ENCODE measurements at regions not wholly inside any gene's neighbourhood (a gene's known extent, or its start where the extent isn't known, plus 50 kb on each side); places are given as distances from the start of the nearest gene placed in this dataset.

GRCh38 chr2:158049129-158049855 is 52.4 kb upstream of the UPP2 start:
- DNase-seq = no peak
- intact Hi-C loops (cut with DNase I) = no loop called here

DNA sequence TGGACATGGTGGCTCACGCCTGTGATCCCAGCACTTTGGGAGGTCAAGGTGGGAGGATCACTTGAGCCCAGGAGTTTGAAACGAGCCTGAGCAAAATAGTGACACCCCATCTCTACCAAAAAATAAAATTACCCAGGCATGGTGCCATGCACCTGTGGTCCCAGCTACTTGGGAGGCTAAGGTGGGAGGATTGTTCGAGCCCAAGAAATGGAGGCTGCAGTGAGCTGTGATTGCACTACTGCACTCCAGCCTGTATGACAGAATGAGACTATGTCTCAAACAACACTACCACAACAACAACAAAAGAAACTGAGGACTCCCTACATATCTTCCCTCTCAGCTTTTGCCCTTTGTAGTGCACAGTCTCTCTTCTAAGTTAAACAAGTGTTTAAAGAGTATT is 53.3 kb upstream of the UPP2 start:
- no peak for DNase-seq
- intact Hi-C loops (cut with DNase I) = no loop called here

- DNase-seq = no peak
Observed at GRCh38 chr2:158047156-158047611, 54.5 kb upstream of the UPP2 start.

DNA sequence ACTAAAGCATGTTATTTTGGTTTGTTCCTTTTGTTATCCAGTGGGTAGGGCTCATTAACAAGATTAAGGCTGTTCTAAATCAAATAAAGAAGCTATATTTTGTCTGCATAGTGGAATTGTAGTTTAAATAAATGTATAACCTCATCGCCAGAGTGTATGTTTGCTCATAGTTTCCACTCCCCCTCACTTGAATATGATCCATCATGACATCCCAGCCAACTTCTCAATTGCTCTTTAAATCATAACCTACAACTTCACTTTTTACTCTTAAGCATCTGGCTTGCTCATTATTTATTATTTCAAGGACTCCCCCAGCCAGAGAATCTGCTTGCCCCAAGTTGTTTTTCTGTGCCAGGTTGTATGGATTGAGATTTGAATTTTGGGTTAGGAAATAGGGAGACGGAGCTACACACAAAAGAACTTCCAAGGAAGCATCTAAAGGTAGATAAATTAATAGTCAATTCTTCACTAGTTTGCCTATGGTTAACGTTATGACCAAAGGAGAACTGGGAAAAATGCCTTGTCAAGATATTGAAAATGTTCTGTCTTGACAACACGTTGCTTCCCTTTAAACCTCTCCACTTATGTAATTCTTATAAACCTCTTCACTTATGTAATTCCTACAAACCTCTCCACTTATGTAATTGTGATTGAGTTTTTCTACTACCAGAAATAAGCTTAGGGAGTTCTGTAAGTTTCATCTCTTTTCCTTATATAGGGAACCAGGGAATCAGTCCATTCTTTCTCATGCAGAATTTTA is 55.4 kb upstream of the UPP2 start:
- no peak for DNase-seq

More at GRCh38 chr2:158047156-158047611, 54.5 kb upstream of the UPP2 start:
- intact Hi-C loops (cut with DNase I) = no loop called here

DNA sequence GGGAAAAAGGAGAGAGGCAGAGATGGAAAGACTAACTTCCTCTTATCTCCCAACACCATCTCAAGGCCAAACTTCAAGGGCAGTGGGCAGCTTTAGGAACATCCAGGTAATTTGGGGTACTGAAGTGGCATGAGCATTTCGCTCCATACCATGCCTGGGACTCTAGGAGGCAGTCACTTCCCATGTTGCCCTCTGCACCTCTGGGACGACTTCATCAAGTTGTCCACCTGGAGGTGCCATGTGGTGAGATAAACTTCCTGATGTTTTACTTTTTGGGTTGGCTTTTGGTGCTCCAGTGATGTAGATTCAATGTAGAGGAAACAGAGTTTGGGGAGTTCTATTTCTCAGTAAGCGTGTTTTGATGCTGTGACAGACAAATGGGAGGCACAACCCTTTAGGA is 56.3 kb upstream of the UPP2 start:
- no peak for DNase-seq
- intact Hi-C loops (cut with DNase I) = no loop called here

More for the DNA sequence above, 55.4 kb upstream of the UPP2 start:
- intact Hi-C loops (cut with DNase I) = no loop called here

GRCh38 chr2:158043181-158043948 is 58.3 kb upstream of the UPP2 start:
- intact Hi-C loops (cut with DNase I) = no loop called here
- no peak for DNase-seq

GRCh38 chr2:158042666-158043065 is 59.0 kb upstream of the UPP2 start:
- no peak for DNase-seq
- intact Hi-C loops (cut with DNase I) = no loop called here

GRCh38 chr2:158042245-158042644 is 59.4 kb upstream of the UPP2 start:
- DNase-seq = no peak
- intact Hi-C loops (cut with DNase I) = no loop called here

DNA sequence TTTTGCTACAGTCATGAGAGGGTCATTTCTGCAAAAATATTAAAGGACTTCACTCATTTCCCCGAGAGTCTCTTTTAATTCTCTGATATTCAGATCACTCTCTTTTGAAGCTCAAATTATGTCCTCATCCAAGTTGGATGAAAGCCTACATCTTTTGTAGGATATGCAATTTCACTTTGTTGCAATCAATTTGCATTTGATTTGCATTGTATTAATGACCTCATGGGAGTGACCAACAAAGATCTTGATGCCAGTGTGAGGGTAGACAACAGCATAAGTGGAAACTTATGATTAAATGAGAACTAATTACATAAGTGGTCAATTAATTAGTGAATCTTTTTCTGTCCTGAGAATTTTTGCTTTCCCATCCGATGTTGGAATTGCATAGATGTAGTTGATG is 60.3 kb upstream of the UPP2 start:
- intact Hi-C loops (cut with DNase I) = no loop called here
- no peak for DNase-seq

- intact Hi-C loops (cut with DNase I) = no loop called here
Observed at GRCh38 chr2:158038901-158039300, 62.8 kb upstream of the UPP2 start.

GRCh38 chr2:158034198-158034866 is 67.3 kb upstream of the UPP2 start:
- no peak for DNase-seq
- intact Hi-C loops (cut with DNase I) = no loop called here

More at GRCh38 chr2:158038901-158039300, 62.8 kb upstream of the UPP2 start:
- no peak for DNase-seq

GRCh38 chr2:158031371-158031770 is 70.3 kb upstream of the UPP2 start:
- intact Hi-C loops (cut with DNase I) = no loop called here
- no peak for DNase-seq

- no peak for DNase-seq
- intact Hi-C loops (cut with DNase I) = loop anchor here (2.0 kb wide), 1 partner anchor 729 kb away; no protein-coding TSS in a partner anchor
Observed at GRCh38 chr2:158025255-158025996, 76.2 kb upstream of the UPP2 start.

DNA sequence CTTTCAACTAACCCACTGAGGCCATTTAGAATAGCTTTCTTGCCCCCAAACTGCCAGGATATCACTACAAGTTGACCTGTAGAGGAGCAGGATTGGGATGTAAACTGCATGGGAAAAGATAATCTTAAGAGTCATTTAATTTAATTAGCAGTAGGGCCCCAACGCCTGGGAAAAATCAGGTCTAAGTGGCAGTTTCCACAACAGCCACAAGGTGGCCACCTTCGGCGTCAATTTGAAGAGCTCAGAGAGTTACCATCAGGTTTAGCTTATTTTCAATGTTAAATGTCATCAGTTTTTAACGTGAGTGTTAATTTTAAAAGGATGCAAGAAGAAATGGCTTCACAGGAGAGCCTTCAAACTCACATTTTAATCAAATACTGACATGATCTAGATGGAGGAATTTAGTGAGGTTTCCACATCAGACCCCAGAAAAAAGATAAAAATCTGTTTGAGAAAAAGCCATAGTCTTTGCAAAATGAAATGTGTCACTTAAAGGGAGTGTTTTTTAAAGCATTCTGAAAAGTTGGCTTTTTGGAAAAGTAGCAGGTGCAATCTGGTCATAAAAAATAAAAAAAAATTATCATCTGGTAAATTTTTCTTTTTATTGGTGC is 77.3 kb upstream of the UPP2 start:
- intact Hi-C loops (cut with DNase I) = loop anchor here (2.0 kb wide), 1 partner anchor 730 kb away; no protein-coding TSS in a partner anchor
- peak in 9 of 10 donors; percentile 43 to 91 (median 60) for DNase-seq

DNA sequence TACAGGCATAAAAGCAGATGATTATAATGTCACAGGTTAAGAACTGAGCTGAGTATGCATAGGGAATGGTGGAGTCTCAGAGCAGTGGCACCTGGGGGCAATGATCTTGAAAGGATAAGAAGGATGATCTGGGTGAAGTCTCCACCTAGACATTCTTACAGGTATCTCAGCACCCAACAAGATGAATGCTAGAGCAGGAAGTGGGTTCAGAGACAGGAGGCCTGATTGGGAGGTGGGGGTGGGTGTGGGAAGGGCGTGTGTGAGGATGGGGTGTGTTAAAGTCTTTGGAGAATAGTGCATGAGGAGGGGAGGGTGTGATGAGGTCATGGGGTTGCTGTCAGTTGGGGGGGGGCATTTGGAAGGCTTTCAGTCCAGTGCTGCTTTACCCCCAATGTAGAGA is 78.8 kb upstream of the UPP2 start:
- intact Hi-C loops (cut with DNase I) = no loop called here

GRCh38 chr2:158021226-158021625 is 80.5 kb upstream of the UPP2 start:
- no peak for DNase-seq
- intact Hi-C loops (cut with DNase I) = no loop called here

More for the DNA sequence above, 78.8 kb upstream of the UPP2 start:
- no peak for DNase-seq

- DNase-seq = no peak
- intact Hi-C loops (cut with DNase I) = no loop called here
Observed at GRCh38 chr2:158015428-158016076, 86.1 kb upstream of the UPP2 start.

DNA sequence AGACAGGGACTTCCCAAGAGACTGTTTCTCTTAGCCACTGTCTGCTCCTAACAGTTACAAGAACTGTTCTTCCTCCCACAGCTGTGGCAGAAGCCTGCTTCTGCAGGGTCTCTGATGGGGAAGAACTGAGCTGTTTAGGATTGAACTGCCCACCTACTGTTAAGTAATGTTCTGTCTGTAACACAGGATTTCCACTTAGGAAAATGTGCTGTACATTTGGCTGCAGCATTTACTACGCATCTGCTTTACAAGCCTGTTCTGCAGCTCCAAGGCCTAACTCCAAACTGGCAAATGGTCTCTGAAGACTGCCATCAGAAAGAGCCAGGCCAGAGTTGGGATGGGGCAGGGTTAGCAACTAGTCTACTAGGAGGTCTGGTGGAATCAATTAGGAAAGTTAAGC is 87.8 kb upstream of the UPP2 start:
- no peak for DNase-seq
- intact Hi-C loops (cut with DNase I) = loop anchor here (5.0 kb wide), 1 partner anchor 522 kb away; no protein-coding TSS in a partner anchor

All from posterior cingulate gyrus (tissue), 11 donors.